SK-N-SH (cell line): ENCODE measurements at regions not wholly inside any gene's neighbourhood (a gene's known extent, or its start where the extent isn't known, plus 50 kb on each side); places are given as distances from the start of the nearest gene placed in this dataset.

Experiments
- ELF1 ChIP-seq: IDR thresholded peaks from 2 replicates; pipeline ENCODE4 v1.4.0; 2012
- EZH2phosphoT487 ChIP-seq: fragments of 200-600 bp; sonication (generic); IDR thresholded peaks from 2 replicates; pipeline ENCODE4 v1.6.1; 2017; ENCODE audit warnings: low read depth, mixed run types, mild to moderate bottlenecking, antibody characterized with exemption, moderate library complexity, borderline replicate concordance
- GABPA ChIP-seq: IDR thresholded peaks from 2 replicates; pipeline ENCODE4 v1.4.0; 2012; ENCODE audit warnings: low read depth, mild to moderate bottlenecking
- MXI1 ChIP-seq: IDR thresholded peaks from 2 replicates; pipeline ENCODE4 v1.6.1; 2012; ENCODE audit warnings: mild to moderate bottlenecking, low read depth, low read length, improper control_type of control experiment
- NRF1 ChIP-seq: IDR thresholded peaks from 2 replicates; pipeline ENCODE4 v1.6.1; 2012; ENCODE audit warnings: low read depth, mild to moderate bottlenecking, low read length
- SIN3A ChIP-seq: IDR thresholded peaks from 2 replicates; pipeline ENCODE4 v1.6.1; 2012; ENCODE audit warnings: low read depth, mild to moderate bottlenecking, low read length, moderate library complexity, borderline replicate concordance
- TF ChIP-seq, protein P1 (sequence below): fragments of 200-600 bp; sonication (generic); IDR thresholded peaks from 2 replicates; pipeline ENCODE4 v1.6.1; 2017; ENCODE audit warnings: antibody characterized with exemption, mild to moderate bottlenecking, moderate library complexity

DNA sequence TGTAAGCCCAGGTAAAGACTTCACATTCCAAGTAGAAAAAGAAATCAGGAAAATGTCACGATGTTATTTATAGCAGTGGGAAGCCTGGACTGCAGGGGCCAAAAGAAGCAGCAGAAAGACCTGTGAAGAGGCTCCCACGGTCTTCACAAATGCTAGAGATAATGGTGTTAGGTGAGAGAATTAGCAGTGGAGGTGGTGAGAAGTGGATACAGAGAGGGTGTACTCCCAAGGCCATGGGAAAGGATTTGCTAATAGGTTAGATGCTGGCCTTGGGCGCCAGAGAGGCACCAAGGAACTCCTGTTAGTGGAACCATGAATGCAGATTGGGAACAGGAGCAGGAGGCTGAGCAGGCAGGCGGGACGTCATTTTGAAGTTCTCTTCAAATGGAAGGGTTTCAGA lies 386.1 kb downstream of the C12orf75 start:
- TF ChIP-seq, protein P1, sequence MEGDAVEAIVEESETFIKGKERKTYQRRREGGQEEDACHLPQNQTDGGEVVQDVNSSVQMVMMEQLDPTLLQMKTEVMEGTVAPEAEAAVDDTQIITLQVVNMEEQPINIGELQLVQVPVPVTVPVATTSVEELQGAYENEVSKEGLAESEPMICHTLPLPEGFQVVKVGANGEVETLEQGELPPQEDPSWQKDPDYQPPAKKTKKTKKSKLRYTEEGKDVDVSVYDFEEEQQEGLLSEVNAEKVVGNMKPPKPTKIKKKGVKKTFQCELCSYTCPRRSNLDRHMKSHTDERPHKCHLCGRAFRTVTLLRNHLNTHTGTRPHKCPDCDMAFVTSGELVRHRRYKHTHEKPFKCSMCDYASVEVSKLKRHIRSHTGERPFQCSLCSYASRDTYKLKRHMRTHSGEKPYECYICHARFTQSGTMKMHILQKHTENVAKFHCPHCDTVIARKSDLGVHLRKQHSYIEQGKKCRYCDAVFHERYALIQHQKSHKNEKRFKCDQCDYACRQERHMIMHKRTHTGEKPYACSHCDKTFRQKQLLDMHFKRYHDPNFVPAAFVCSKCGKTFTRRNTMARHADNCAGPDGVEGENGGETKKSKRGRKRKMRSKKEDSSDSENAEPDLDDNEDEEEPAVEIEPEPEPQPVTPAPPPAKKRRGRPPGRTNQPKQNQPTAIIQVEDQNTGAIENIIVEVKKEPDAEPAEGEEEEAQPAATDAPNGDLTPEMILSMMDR = no peak
- no peak for TF ChIP-seq ELF1
- TF ChIP-seq NRF1 = no peak
- TF ChIP-seq SIN3A = no peak
- TF ChIP-seq GABPA = no peak
- TF ChIP-seq MXI1 = no peak
- TF ChIP-seq EZH2phosphoT487 = no peak
